OCI-LY7 (cell line): ENCODE measurements at regions not wholly inside any gene's neighbourhood (a gene's known extent, or its start where the extent isn't known, plus 50 kb on each side); places are given as distances from the start of the nearest gene placed in this dataset.

ENCODE experiments used
- BruUV-seq: library from RNA; stranded (reverse); fragments of 400-500 nt; replicated peaks from 2 replicates; lab custom pipeline; 2021; lab: Mats Ljungman, UMichigan
- CTCF ChIA-PET: fragments of 300-600 bp; sonication (Branson Sonifier 250); formaldehyde crosslinking; loops from one replicate; lab custom pipeline; 2022; ENCODE audit warnings: antibody characterized with exemption; ENCODE audit not compliant: unreplicated experiment; lab: Charles Lee
- POLR2A ChIA-PET: fragments of 300-600 bp; sonication (Branson Sonifier 250); formaldehyde crosslinking; loops from one replicate; lab custom pipeline; 2022; ENCODE audit warnings: antibody characterized with exemption; lab: Charles Lee
- DNase-seq: peaks from one replicate; pipeline ENCODE4 v3.0.0-alpha.2; 2015; ENCODE audit warnings: low spot score
- H2AFZ ChIP-seq: fragments of 200-600 bp; sonication (generic), shearing (Covaris generic); 2 replicates; pipeline ENCODE4 v1.6.1; 2014; ENCODE audit warnings: mild to moderate bottlenecking, antibody characterized with exemption, low read length, moderate library complexity
- H3K27ac ChIP-seq: fragments of 200-600 bp; sonication (generic); 2 replicates; pipeline ENCODE4 v1.5.1; 2014; ENCODE audit warnings: mixed run types, low read depth, mild to moderate bottlenecking, moderate library complexity, low read length, inconsistent platforms; ENCODE audit not compliant: poor library complexity, severe bottlenecking
- H3K36me3 ChIP-seq: fragments of 200-600 bp; sonication (generic); 2 replicates; pipeline ENCODE4 v1.6.1; 2014; ENCODE audit warnings: mild to moderate bottlenecking, antibody characterized with exemption, low read length, moderate library complexity, mixed read lengths; ENCODE audit not compliant: insufficient read depth
- H3K4me1 ChIP-seq: fragments of 200-600 bp; sonication (generic); 2 replicates; pipeline ENCODE4 v1.5.1; 2014; ENCODE audit warnings: mild to moderate bottlenecking, low read length; ENCODE audit not compliant: insufficient read depth, poor library complexity, severe bottlenecking
- H3K4me2 ChIP-seq: fragments of 200-600 bp; sonication (generic); 2 replicates; pipeline ENCODE4 v1.6.1; 2014; ENCODE audit warnings: mild to moderate bottlenecking, low read length
- H3K4me3 ChIP-seq: fragments of 200-600 bp; sonication (generic); 2 replicates; pipeline ENCODE4 v1.5.1; 2014; ENCODE audit warnings: mild to moderate bottlenecking, low read depth, low read length; ENCODE audit not compliant: poor library complexity, severe bottlenecking
- H3K79me2 ChIP-seq: fragments of 200-600 bp; sonication (generic); 2 replicates; pipeline ENCODE4 v1.6.1; 2016; ENCODE audit warnings: low read depth, mild to moderate bottlenecking, low read length, moderate library complexity, mixed read lengths; ENCODE audit not compliant: insufficient read depth
- H3K9me2 ChIP-seq: fragments of 200-600 bp; sonication (generic); 2 replicates; pipeline ENCODE4 v1.6.1; 2016; ENCODE audit warnings: mild to moderate bottlenecking, low read length, mixed read lengths; ENCODE audit not compliant: insufficient read depth
- H3K9me3 ChIP-seq: fragments of 200-600 bp; sonication (generic); 2 replicates; pipeline ENCODE4 v1.6.1; 2014; ENCODE audit warnings: mild to moderate bottlenecking, mixed run types, low read length, mixed read lengths
- H4K20me1 ChIP-seq: fragments of 200-600 bp; sonication (generic); 2 replicates; pipeline ENCODE4 v1.6.1; 2014; ENCODE audit warnings: mild to moderate bottlenecking, antibody characterized with exemption, low read length, moderate library complexity, mixed read lengths; ENCODE audit not compliant: insufficient read depth
- CTCF ChIP-seq: fragments of 200-600 bp; sonication (generic); conservative IDR thresholded peaks from 2 replicates; pipeline ENCODE4 v1.5.1; 2014; ENCODE audit warnings: mild to moderate bottlenecking, antibody characterized with exemption, low read length, moderate library complexity, mixed read lengths
- EZH2phosphoT487 ChIP-seq: fragments of 200-600 bp; sonication (generic); IDR thresholded peaks from 2 replicates; pipeline ENCODE4 v1.6.1; 2018; ENCODE audit warnings: low read depth, borderline replicate concordance, mild to moderate bottlenecking, mixed run types, antibody characterized with exemption, low read length, moderate library complexity, mixed read lengths
- intact Hi-C: fragments of 100-400 bp; cut with micrococcal nuclease; formaldehyde crosslinking; loops from one replicate; pipeline ENCODE4 v1.10.0; 2022; ENCODE audit not compliant: unreplicated experiment

GRCh38 chr18:10387399-10387798, 67.0 kb upstream of the APCDD1 start:
- TF ChIP-seq EZH2phosphoT487 (no peak), CTCF (no peak)
- Histone ChIP-seq H3K9me2 (no peaks in the 10 kb centered on the region), H4K20me1 (no peaks in the 10 kb centered on the region), H2AFZ (no peak overlapping the region), H3K36me3 (no peaks in the 10 kb centered on the region), H3K9me3 (no peaks in the 10 kb centered on the region), H3K27ac (no peak overlapping the region), H3K79me2 (no peaks in the 10 kb centered on the region), H3K4me3 (no peak overlapping the region), H3K4me1 (no peaks in the 10 kb centered on the region), H3K4me2 (no peak overlapping the region)
- BruUV-seq, result no TSS peak
- intact Hi-C loops, result no loop called here
- ChIA-PET POLR2A (no interaction called here), CTCF (no interaction called here)
- no peak for DNase-seq

- intact Hi-C loops, result no loop called here
Observed at GRCh38 chr18:10388373-10388772, 66.1 kb upstream of the APCDD1 start.

GRCh38 chr18:10391506-10391905, 62.9 kb upstream of the APCDD1 start:
- H4K20me1 ChIP-seq, result no peaks in the 10 kb centered on the region
- H3K4me1 ChIP-seq, result no peaks in the 10 kb centered on the region
- intact Hi-C loops, result no loop called here
- BruUV-seq, result no TSS peak
- H3K27ac ChIP-seq, result no peak overlapping the region
- H3K4me2 ChIP-seq, result no peak overlapping the region
- no peaks in the 10 kb centered on the region for H3K9me3 ChIP-seq
- no peak for DNase-seq
- TF ChIP-seq EZH2phosphoT487 (no peak), CTCF (no peak)
- no peak overlapping the region for H3K4me3 ChIP-seq
- H3K79me2 ChIP-seq, result no peaks in the 10 kb centered on the region
- no peaks in the 10 kb centered on the region for H3K9me2 ChIP-seq
- H3K36me3 ChIP-seq, result no peaks in the 10 kb centered on the region
- ChIA-PET POLR2A (no interaction called here), CTCF (no interaction called here)
- no peak overlapping the region for H2AFZ ChIP-seq

More at GRCh38 chr18:10388373-10388772, 66.1 kb upstream of the APCDD1 start:
- H3K4me1 ChIP-seq, result no peaks in the 10 kb centered on the region
- no peaks in the 10 kb centered on the region for H3K36me3 ChIP-seq
- no TSS peak for BruUV-seq
- POLR2A ChIA-PET, result interaction anchor here (0.6 kb wide), 1 partner anchor 105 kb away, joined by 3 read pairs; no protein-coding TSS in a partner anchor
- H3K9me3 ChIP-seq, result no peaks in the 10 kb centered on the region
- no peak for TF ChIP-seq CTCF
- H3K79me2 ChIP-seq, result no peaks in the 10 kb centered on the region
- DNase-seq, result no peak
- no peak overlapping the region for H3K4me2 ChIP-seq
- H3K9me2 ChIP-seq, result no peaks in the 10 kb centered on the region
- H3K4me3 ChIP-seq, result no peak overlapping the region
- CTCF ChIA-PET, result no interaction called here
- H3K27ac ChIP-seq, result no peak overlapping the region
- no peaks in the 10 kb centered on the region for H4K20me1 ChIP-seq
- no peak overlapping the region for H2AFZ ChIP-seq
